Osteocyte (in vitro differentiated cells): ENCODE measurements at regions not wholly inside any gene's neighbourhood (a gene's known extent, or its start where the extent isn't known, plus 50 kb on each side); places are given as distances from the start of the nearest gene placed in this dataset.
A peak's percentile ranks its signal among the peaks of the same experiment; 100 is the strongest.
"Not testable (repeated sequence)": the region's sequence is repeated elsewhere in the genome, so short reads cannot be mapped to it uniquely, and the experiment has no call there.

Experiments
- DNase-seq: peaks from one replicate; pipeline ENCODE4 v3.0.0; 2021; ENCODE audit warnings: mixed read lengths; ENCODE audit not compliant: unreplicated experiment; ENCODE audit errors: extremely low spot score
- H3K27ac Mint-ChIP-seq: one replicate; pipeline ENCODE4 v1.8.0; 2021; ENCODE audit warnings: mild to moderate bottlenecking, mixed read lengths; ENCODE audit not compliant: unreplicated experiment
- H3K27me3 Mint-ChIP-seq: one replicate; pipeline ENCODE4 v1.8.0; 2021; ENCODE audit warnings: mixed read lengths; ENCODE audit not compliant: unreplicated experiment
- H3K36me3 Mint-ChIP-seq: one replicate; pipeline ENCODE4 v1.8.0; 2021; ENCODE audit warnings: mixed read lengths; ENCODE audit not compliant: unreplicated experiment
- H3K4me1 Mint-ChIP-seq: one replicate; pipeline ENCODE4 v1.8.0; 2021; ENCODE audit warnings: mixed read lengths; ENCODE audit not compliant: unreplicated experiment
- H3K4me3 Mint-ChIP-seq: one replicate; pipeline ENCODE4 v1.8.0; 2021; ENCODE audit warnings: mild to moderate bottlenecking, moderate library complexity, mixed read lengths; ENCODE audit not compliant: unreplicated experiment
- H3K9me3 Mint-ChIP-seq: one replicate; pipeline ENCODE4 v1.8.0; 2021; ENCODE audit warnings: mixed read lengths; ENCODE audit not compliant: unreplicated experiment
- CTCF ChIP-seq: fragments of 200-600 bp; sonication (generic); IDR thresholded peaks from 2 replicates; pipeline ENCODE4 v1.5.0; 2021; ENCODE audit warnings: antibody characterized with exemption, mild to moderate bottlenecking, moderate library complexity

GRCh38 chrX:66751136-66751782 is 112.4 kb upstream of the EDA2R start:
- DNase-seq = no peak
- Mint-ChIP-seq H3K9me3 (peaks cover 39% of the 10 kb centered on the region), H3K4me3 (no peak overlapping the region), H3K36me3 (no peaks in the 10 kb centered on the region), H3K27ac (no peak overlapping the region), H3K27me3 (no peaks in the 10 kb centered on the region), H3K4me1 (no peaks in the 10 kb centered on the region)
- no peak for TF ChIP-seq CTCF

DNA sequence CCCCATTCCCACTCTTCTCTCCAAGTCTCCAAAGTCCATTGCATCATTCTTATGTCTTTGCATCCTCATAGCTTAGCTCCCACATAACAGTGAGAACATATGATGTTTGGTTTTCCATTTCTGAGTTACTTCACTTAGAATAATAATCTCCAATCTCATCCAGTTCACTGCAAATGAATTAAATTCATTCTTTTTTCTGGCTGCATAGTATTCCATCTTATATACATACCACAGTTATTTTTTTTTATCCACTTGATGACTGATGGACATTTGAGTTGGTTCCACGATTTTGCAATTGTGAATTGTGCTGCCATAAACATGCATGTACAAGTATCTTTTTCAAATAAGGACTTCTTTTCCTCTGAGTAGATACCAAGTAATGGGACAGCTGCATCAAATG is 105.6 kb upstream of the EDA2R start:
- peaks cover 50% of the 10 kb centered on the region for H3K9me3 Mint-ChIP-seq
- DNase-seq, H3K27me3 Mint-ChIP-seq, H3K27ac Mint-ChIP-seq, H3K4me1 Mint-ChIP-seq, H3K4me3 Mint-ChIP-seq, H3K36me3 Mint-ChIP-seq: not testable (repeated sequence)

- Mint-ChIP-seq H3K27me3 (no peaks in the 10 kb centered on the region), H3K4me3 (no peak overlapping the region), H3K4me1 (no peaks in the 10 kb centered on the region), H3K27ac (no peak overlapping the region), H3K9me3 (peaks cover 25% of the 10 kb centered on the region), H3K36me3 (no peaks in the 10 kb centered on the region)
- peak; percentile 31 for TF ChIP-seq CTCF
- DNase-seq = no peak
Observed at GRCh38 chrX:66731398-66731797, 92.5 kb upstream of the EDA2R start.

GRCh38 chrX:66728818-66729271 is 90.0 kb upstream of the EDA2R start:
- H3K36me3 Mint-ChIP-seq = no peaks in the 10 kb centered on the region
- peaks cover 32% of the 10 kb centered on the region for H3K9me3 Mint-ChIP-seq
- DNase-seq = no peak
- peak; percentile 50 for TF ChIP-seq CTCF
- no peaks in the 10 kb centered on the region for H3K4me1 Mint-ChIP-seq
- no peaks in the 10 kb centered on the region for H3K27me3 Mint-ChIP-seq
- H3K27ac Mint-ChIP-seq = no peak overlapping the region
- H3K4me3 Mint-ChIP-seq = peak overlapping the region; percentile 73

- Mint-ChIP-seq H3K4me1 (no peaks in the 10 kb centered on the region), H3K4me3 (no peak overlapping the region), H3K27ac (no peak overlapping the region), H3K27me3 (no peaks in the 10 kb centered on the region), H3K9me3 (peaks cover 41% of the 10 kb centered on the region), H3K36me3 (no peaks in the 10 kb centered on the region)
- TF ChIP-seq CTCF = no peak
- DNase-seq = no peak
Observed at GRCh38 chrX:66717926-66718325, 79.0 kb upstream of the EDA2R start.
